ENCODE measurements at regions not wholly inside any gene's neighbourhood (a gene's known extent, or its start where the extent isn't known, plus 50 kb on each side); places are given as distances from the start of the nearest gene placed in this dataset.

GRCh38 chr20:56833427-56833826 lies 204.3 kb downstream of the TFAP2C start:
- TF ChIP-seq, protein P1, sequence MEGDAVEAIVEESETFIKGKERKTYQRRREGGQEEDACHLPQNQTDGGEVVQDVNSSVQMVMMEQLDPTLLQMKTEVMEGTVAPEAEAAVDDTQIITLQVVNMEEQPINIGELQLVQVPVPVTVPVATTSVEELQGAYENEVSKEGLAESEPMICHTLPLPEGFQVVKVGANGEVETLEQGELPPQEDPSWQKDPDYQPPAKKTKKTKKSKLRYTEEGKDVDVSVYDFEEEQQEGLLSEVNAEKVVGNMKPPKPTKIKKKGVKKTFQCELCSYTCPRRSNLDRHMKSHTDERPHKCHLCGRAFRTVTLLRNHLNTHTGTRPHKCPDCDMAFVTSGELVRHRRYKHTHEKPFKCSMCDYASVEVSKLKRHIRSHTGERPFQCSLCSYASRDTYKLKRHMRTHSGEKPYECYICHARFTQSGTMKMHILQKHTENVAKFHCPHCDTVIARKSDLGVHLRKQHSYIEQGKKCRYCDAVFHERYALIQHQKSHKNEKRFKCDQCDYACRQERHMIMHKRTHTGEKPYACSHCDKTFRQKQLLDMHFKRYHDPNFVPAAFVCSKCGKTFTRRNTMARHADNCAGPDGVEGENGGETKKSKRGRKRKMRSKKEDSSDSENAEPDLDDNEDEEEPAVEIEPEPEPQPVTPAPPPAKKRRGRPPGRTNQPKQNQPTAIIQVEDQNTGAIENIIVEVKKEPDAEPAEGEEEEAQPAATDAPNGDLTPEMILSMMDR (conservative IDR thresholded peaks at IDR 0.05; ENCODE audit: low read depth, low read length) = no peak
- TF ChIP-seq EZH2 (IDR thresholded peaks at IDR 0.05; ENCODE audit: borderline replicate concordance, low read depth, low read length, poor library complexity, severe bottlenecking) = no peak
- Histone ChIP-seq H3K27me3 (replicated peaks; ENCODE audit: insufficient read depth, low read depth, low read length, poor library complexity) (peaks cover 87% of the 10 kb centered on the region), H3K4me3 (ENCODE audit: low read depth, low read length, poor library complexity, severe bottlenecking) (no peak overlapping the region), H3K4me1 (ENCODE audit: insufficient read depth, low read length, poor library complexity, severe bottlenecking) (no peaks in the 10 kb centered on the region), H3K9me3 (ENCODE audit: low read depth, low read length, poor library complexity, severe bottlenecking) (no peaks in the 10 kb centered on the region), H3K36me3 (ENCODE audit: insufficient read depth, low read length, poor library complexity, severe bottlenecking) (no peaks in the 10 kb centered on the region), H3K27ac (ENCODE audit: low read depth, low read length, poor library complexity, severe bottlenecking) (no peak overlapping the region)
- BruUV-seq (replicated peaks) = no TSS peak
- CTCF ChIA-PET = no interaction called here
- intact Hi-C loops (cut with micrococcal nuclease; ENCODE audit: unreplicated experiment) = no loop called here
- no peak for DNase-seq (ENCODE audit: low spot score)
- POLR2A ChIA-PET (ENCODE audit: low non-redundant PET) = no interaction called here

DNA sequence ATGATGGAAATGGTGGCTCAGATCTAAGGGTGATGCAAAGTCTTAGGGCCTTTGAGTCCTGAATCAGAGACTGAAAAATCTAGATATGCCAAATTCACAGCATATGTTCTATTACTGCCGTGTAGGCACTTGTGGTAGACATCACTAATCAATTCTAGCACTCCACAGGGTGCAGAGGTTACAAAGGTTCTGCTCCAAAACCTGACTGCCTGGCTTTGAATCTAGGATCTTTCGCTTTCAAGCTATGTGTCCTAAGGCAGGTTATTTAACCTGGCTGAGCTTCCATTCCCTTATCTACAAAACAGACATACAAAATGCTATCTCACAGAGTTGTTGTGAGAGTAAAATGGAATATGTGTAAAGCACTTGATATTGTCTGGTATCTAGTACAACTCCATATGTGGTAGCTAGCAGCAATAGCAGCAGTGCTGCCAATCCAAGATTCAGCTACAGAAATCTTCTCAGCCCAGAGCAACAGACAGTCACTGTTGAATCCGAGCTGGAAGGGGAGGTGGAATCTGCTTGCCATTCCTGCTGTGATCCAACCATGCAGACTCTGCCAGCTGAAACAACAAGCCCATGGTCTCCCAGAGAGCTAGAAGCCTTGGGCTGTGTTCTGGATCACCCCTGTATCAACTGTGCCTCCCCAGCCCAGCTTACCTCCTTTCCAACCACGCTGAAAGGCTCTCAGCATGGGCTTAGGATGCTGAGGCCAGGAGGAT lies 206.9 kb downstream of the TFAP2C start:
- ChIA-PET POLR2A (ENCODE audit: low non-redundant PET) (no interaction called here), CTCF (no interaction called here)
- Histone ChIP-seq H3K27ac (ENCODE audit: low read depth, low read length, poor library complexity, severe bottlenecking) (no peak overlapping the region), H3K27me3 (replicated peaks; ENCODE audit: insufficient read depth, low read depth, low read length, poor library complexity) (peaks cover 68% of the 10 kb centered on the region), H3K4me3 (ENCODE audit: low read depth, low read length, poor library complexity, severe bottlenecking) (no peak overlapping the region), H3K4me1 (ENCODE audit: insufficient read depth, low read length, poor library complexity, severe bottlenecking) (no peaks in the 10 kb centered on the region), H3K9me3 (ENCODE audit: low read depth, low read length, poor library complexity, severe bottlenecking) (no peaks in the 10 kb centered on the region), H3K36me3 (ENCODE audit: insufficient read depth, low read length, poor library complexity, severe bottlenecking) (no peaks in the 10 kb centered on the region)
- intact Hi-C loops (cut with micrococcal nuclease; ENCODE audit: unreplicated experiment) = no loop called here
- no peak for TF ChIP-seq EZH2 (IDR thresholded peaks at IDR 0.05; ENCODE audit: borderline replicate concordance, low read depth, low read length, poor library complexity, severe bottlenecking)
- TF ChIP-seq, protein P1 (conservative IDR thresholded peaks at IDR 0.05; ENCODE audit: low read depth, low read length) = no peak
- no peak for DNase-seq (ENCODE audit: low spot score)
- BruUV-seq (replicated peaks) = no TSS peak

- intact Hi-C loops (cut with micrococcal nuclease; ENCODE audit: unreplicated experiment) = no loop called here
- Histone ChIP-seq H3K27ac (ENCODE audit: low read depth, low read length, poor library complexity, severe bottlenecking) (no peak overlapping the region), H3K36me3 (ENCODE audit: insufficient read depth, low read length, poor library complexity, severe bottlenecking) (no peaks in the 10 kb centered on the region), H3K27me3 (replicated peaks; ENCODE audit: insufficient read depth, low read depth, low read length, poor library complexity) (peaks cover 45% of the 10 kb centered on the region), H3K4me1 (ENCODE audit: insufficient read depth, low read length, poor library complexity, severe bottlenecking) (no peaks in the 10 kb centered on the region), H3K9me3 (ENCODE audit: low read depth, low read length, poor library complexity, severe bottlenecking) (no peaks in the 10 kb centered on the region), H3K4me3 (ENCODE audit: low read depth, low read length, poor library complexity, severe bottlenecking) (no peak overlapping the region)
- no TSS peak for BruUV-seq (replicated peaks)
- TF ChIP-seq, protein P1 (conservative IDR thresholded peaks at IDR 0.05; ENCODE audit: low read depth, low read length) = no peak
- TF ChIP-seq EZH2 (IDR thresholded peaks at IDR 0.05; ENCODE audit: borderline replicate concordance, low read depth, low read length, poor library complexity, severe bottlenecking) = no peak
- no peak for DNase-seq (ENCODE audit: low spot score)
- ChIA-PET POLR2A (ENCODE audit: low non-redundant PET) (no interaction called here), CTCF (no interaction called here)
Measured at GRCh38 chr20:56839222-56839621, 210.1 kb downstream of the TFAP2C start.
